GM11168 (cell line): ENCODE measurements at regions not wholly inside any gene's neighbourhood (a gene's known extent, or its start where the extent isn't known, plus 50 kb on each side); places are given as distances from the start of the nearest gene placed in this dataset.

Source experiments
- in situ Hi-C: fragments of 300-500 bp; cut with MboI; formaldehyde crosslinking; loops from one replicate; pipeline ENCODE4 v1.12.0; 2022; ENCODE audit warnings: low sequenced_read_pairs; ENCODE audit not compliant: unreplicated experiment

- in situ Hi-C loops: no loop called here
Observed at GRCh38 chr22:49433717-49434611, 393.7 kb downstream of the BRD1 start.

- in situ Hi-C loops: no loop called here
Observed at GRCh38 chr22:49432897-49433443, 394.7 kb downstream of the BRD1 start.

- in situ Hi-C loops: no loop called here
Observed at GRCh38 chr22:49432211-49432896, 395.3 kb downstream of the BRD1 start.

DNA sequence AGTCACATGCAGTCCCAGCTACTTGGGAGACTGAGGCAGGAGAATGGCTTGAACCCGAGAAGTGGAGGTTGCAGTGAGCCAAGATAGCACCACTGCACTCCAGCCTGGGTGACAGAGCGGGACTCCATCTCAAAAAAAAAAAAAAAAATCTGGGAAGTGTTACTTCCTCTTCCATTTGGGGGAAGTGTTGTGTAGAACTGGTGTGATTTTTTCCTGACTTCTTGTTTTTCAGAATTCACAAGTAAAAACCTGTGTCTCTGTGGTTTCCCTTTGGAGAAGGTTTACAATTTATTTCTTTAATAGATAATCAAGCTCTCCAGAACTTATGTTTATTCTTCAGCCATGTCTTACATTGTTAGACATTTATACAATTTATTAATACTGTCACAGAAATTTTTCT is 396.1 kb downstream of the BRD1 start:
- in situ Hi-C loops: no loop called here

DNA sequence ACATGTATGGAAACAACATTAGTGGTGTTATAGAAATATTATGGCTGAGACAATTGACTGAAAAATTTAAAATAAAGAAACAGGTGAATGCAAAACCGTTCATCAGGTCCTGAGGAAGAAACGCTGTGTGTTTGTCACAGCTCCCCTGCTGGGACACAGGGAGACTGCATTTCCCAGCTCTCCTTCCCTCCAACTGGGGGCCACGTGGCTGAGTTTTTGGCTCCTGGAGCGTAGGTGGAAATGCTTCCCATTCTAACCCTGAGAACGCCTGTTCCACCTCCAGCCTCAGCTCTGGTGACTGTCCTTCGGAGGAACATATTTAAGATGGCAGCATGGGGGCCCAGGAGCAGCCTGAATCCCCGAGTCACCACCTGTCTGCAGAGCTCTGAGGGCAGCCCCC is 398.6 kb downstream of the BRD1 start:
- in situ Hi-C loops: no loop called here

GRCh38 chr22:49427941-49428340 is 399.7 kb downstream of the BRD1 start:
- in situ Hi-C loops: no loop called here

GRCh38 chr22:49427341-49427740 is 400.3 kb downstream of the BRD1 start:
- in situ Hi-C loops: no loop called here

GRCh38 chr22:49426618-49427266 is 400.9 kb downstream of the BRD1 start:
- in situ Hi-C loops: no loop called here

DNA sequence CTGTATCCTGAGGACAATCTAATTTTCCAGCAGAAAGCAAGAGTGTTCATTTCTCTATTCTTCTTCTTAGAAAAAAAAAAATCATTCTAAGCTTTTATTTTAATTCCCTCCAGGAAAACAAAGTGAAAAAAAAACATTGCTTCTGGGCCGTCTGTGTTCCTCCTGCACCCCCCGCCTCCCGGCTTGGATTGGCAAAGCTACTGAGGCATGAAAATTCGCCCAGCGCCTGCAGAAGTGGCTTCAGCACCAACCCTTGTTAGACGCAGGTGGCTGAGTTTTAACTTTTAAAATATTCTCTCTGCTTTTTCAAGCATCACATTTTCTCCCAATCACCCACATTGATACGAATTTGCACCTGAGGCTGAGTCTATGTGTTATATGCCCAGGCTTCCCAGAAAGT is 401.6 kb downstream of the BRD1 start:
- in situ Hi-C loops: no loop called here

DNA sequence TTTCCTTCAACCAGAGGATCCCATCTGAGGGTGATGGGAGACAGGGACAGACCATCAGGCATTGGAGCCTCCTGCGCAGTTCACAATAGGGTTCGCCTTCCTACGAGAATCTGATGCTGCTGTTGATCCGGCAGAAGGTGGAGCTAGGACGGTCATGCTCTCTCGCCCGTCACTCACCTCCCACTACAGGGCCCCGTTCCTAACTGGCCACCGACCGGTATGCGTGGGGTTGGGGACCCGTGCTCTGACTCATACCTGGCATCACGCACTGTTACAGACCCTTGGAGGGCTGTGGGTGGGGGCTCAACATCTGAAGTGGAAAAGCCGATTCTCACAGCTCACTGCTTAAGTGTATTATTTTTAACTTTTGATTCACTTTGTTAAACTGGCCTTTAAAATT is 402.3 kb downstream of the BRD1 start:
- in situ Hi-C loops: no loop called here

GRCh38 chr22:49424893-49425270 is 402.8 kb downstream of the BRD1 start:
- in situ Hi-C loops: no loop called here

DNA sequence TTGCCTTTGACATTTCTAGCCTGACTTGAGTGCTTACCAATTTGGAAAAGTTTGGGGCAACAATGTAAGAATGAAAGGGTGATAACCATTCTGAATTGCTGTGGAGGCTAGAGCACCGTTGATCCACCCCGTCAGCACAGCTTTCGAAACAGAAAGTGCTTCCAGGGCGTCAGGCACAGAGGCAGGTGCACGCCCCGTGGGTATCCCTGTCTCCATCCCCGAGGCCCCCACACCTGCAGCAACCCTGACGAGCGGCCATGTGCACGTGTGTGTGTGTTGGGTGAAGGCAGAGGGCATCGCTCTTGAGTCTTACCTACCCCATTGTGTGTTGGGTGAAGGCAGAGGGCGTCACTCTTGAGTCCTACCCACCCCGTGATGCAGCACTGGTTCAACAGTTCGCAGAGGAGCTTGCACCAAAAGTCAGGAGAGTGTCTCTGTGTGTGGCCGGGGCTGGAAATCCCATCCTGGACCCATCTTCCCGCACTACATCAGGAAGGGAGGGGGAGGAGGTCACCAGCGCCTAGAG is 404.5 kb downstream of the BRD1 start:
- in situ Hi-C loops: no loop called here

- in situ Hi-C loops: no loop called here
Observed at GRCh38 chr22:49422701-49423100, 405.0 kb downstream of the BRD1 start.

- in situ Hi-C loops: no loop called here
Observed at GRCh38 chr22:49420651-49421050, 407.0 kb downstream of the BRD1 start.

DNA sequence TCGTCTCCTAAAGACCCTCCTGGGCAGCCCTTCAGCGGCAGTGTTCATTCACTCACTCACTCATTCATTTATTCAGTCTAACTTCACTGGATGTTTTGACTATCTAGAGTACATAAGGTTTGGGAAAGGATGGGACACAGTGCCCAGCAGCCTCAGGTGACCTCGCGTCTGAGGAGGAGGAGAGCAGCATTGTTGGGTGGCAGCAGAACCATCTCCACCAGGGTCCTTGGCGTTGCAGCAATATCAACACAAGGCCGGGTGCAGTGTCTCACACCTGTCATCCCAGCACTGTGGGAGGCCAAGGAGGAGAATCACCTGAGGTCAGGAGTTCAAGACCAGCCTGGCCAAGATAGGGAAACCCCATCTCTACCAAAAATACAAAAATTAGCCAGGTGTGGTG is 408.0 kb downstream of the BRD1 start:
- in situ Hi-C loops: no loop called here

- in situ Hi-C loops: no loop called here
Observed at GRCh38 chr22:49418943-49419342, 408.7 kb downstream of the BRD1 start.

- in situ Hi-C loops: no loop called here
Observed at GRCh38 chr22:49418341-49418894, 409.3 kb downstream of the BRD1 start.

DNA sequence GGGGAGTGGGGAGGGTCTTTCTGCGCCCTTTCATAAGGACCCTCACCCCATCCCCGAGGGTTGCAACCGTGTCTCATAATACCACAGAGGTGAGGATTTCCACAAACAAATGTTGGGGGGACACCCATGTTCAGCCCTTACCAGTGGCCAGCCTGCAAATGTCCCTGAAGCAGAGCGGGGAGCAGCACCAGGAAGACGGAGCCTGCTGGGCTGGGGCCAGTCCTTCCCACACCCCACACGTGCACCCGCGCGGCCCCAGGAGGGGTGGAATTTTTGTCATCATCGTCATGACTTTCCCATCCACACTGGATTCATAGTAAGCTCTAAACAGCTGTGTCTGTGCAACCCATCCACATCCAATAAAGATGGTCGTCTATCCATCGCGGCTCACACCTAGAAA is 409.8 kb downstream of the BRD1 start:
- in situ Hi-C loops: no loop called here

DNA sequence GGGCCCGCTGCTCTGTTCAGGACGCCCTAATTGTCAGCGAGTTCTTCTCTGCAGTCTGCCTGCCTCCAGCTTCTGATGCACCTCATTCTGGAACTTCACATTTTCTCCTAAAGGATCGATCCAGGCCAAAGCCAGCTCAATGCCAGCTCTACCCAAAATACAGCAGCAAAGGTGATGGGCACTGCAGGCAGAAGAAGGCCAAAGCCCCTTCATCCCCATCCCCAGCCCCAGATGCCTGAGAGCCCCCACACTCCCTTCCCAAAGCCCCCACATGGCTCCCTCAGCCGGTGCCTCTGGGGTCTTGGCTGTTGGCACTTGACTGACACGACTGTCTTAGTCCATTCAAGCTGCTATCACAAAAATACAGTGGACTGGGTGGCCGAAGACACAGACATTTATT is 410.3 kb downstream of the BRD1 start:
- in situ Hi-C loops: no loop called here

- in situ Hi-C loops: no loop called here
Observed at GRCh38 chr22:49415151-49415951, 412.3 kb downstream of the BRD1 start.
